Neutrophil (primary cell): ENCODE measurements at regions not wholly inside any gene's neighbourhood (a gene's known extent, or its start where the extent isn't known, plus 50 kb on each side); places are given as distances from the start of the nearest gene placed in this dataset.
"Not testable (repeated sequence)": the region's sequence is repeated elsewhere in the genome, so short reads cannot be mapped to it uniquely, and the experiment has no call there.

ENCODE experiments used
- H3K27ac ChIP-seq: fragments of 200-600 bp; sonication (generic); 2 replicates; pipeline ENCODE4 v1.5.1; 2016; ENCODE audit warnings: mild to moderate bottlenecking, moderate library complexity
- H3K27me3 ChIP-seq: fragments of 200-600 bp; sonication (generic); 2 replicates; pipeline ENCODE4 v1.6.0; 2016; ENCODE audit warnings: mild to moderate bottlenecking
- H3K36me3 ChIP-seq: fragments of 200-600 bp; sonication (generic); 2 replicates; pipeline ENCODE4 v1.5.1; 2017
- H3K4me1 ChIP-seq, 2 experiments: fragments of 200-600 bp in 1 of 2; sonication (generic) in 1 of 2; 1 replicate in 1 of 2; 2 replicates in 1 of 2; pipeline versions ENCODE4 v1.5.1 to v1.6.1; 2013 to 2016; ENCODE audit warnings: low read depth in 1 of 2, low read length in 1 of 2, mild to moderate bottlenecking in 1 of 2, moderate library complexity in 1 of 2; ENCODE audit not compliant: control insufficient read depth in 1 of 2, insufficient read depth in 1 of 2
- H3K4me3 ChIP-seq, 2 experiments: fragments of 200-600 bp in 1 of 2; sonication (generic) in 1 of 2; 1 replicate in 1 of 2; 2 replicates in 1 of 2; pipeline ENCODE4 v1.5.1; 2013 to 2016; ENCODE audit warnings: low read depth in 1 of 2, low read length in 1 of 2, mild to moderate bottlenecking in 1 of 2, moderate library complexity in 1 of 2
- H3K9me3 ChIP-seq: fragments of 200-600 bp; sonication (generic); 2 replicates; pipeline ENCODE4 v1.5.1; 2016
- CTCF ChIP-seq: fragments of 200-600 bp; sonication (generic); IDR thresholded peaks from 2 replicates; pipeline ENCODE4 v1.5.1; 2016; ENCODE audit warnings: antibody characterized with exemption

DNA sequence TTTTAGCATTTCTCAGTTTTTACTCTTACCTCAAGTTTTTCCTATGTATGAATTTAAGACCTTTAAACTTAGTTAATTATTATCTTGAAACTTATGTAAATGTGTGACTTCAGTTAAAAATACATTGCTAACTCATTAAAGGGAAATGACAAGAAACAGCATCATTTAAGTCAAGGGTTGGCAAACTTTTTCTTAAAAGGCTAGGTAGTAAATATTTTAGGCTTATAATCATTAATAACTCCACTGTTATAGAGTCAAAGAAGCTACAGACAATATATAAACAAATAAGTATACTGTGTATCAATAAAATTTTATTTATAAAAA lies 259.7 kb upstream of the RBMS1 start:
- no peak overlapping the region for H3K27ac ChIP-seq
- H3K4me1 ChIP-seq: no peaks in the 10 kb centered on the region
- no peaks in the 10 kb centered on the region for H3K36me3 ChIP-seq
- H3K27me3 ChIP-seq: no peaks in the 10 kb centered on the region
- TF ChIP-seq CTCF: no peak
- H3K4me3 ChIP-seq: no peak overlapping the region
- no peaks in the 10 kb centered on the region for H3K9me3 ChIP-seq

GRCh38 chr2:160753960-160754359 lies 260.4 kb upstream of the RBMS1 start:
- no peak for TF ChIP-seq CTCF
- H3K27me3 ChIP-seq: no peaks in the 10 kb centered on the region

GRCh38 chr2:160756481-160756880 lies 262.9 kb upstream of the RBMS1 start:
- no peak for TF ChIP-seq CTCF
- Histone ChIP-seq H3K27me3 (no peaks in the 10 kb centered on the region), H3K4me3 (no peak overlapping the region)

More at GRCh38 chr2:160753960-160754359, 260.4 kb upstream of the RBMS1 start:
- H3K4me3 ChIP-seq: no peak overlapping the region
- H3K27ac ChIP-seq: no peak overlapping the region
- H3K9me3 ChIP-seq: no peaks in the 10 kb centered on the region
- no peaks in the 10 kb centered on the region for H3K36me3 ChIP-seq
- no peaks in the 10 kb centered on the region for H3K4me1 ChIP-seq

DNA sequence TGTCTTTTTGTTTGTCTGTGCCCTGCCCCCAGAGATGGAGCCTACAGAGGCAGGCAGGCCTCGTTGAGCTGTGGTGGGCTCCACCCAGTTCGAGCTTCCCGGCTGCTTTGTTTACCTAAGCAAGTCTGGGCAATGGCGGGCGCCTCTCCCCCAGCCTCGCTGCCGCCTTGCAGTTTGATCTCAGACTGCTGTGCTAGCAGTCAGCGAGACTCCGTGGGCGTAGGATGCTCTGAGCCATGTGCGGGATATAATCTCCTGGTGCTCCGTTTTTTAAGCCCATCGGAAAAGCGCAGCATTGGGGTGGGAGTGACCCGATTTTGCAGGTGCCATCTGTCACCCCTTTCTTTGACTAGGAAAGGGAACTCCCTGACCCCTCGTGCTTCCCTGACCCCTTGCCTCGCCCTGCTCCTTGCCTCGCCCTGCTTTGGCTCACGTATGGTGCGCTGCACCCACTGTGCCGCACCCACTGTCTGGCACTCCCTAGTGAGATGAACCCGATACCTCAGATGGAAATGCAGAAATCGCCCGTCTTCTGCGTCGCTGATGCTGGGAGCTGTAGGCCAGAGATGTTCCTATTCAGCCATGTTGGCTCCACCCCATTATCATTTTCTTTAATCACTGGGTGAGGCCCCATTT lies 269.0 kb upstream of the RBMS1 start:
- not testable (repeated sequence) for H3K27me3 ChIP-seq, H3K27ac ChIP-seq, H3K4me3 ChIP-seq, H3K9me3 ChIP-seq, H3K36me3 ChIP-seq, H3K4me1 ChIP-seq

More at GRCh38 chr2:160756481-160756880, 262.9 kb upstream of the RBMS1 start:
- no peaks in the 10 kb centered on the region for H3K4me1 ChIP-seq
- no peaks in the 10 kb centered on the region for H3K9me3 ChIP-seq
- no peaks in the 10 kb centered on the region for H3K36me3 ChIP-seq
- no peak overlapping the region for H3K27ac ChIP-seq

DNA sequence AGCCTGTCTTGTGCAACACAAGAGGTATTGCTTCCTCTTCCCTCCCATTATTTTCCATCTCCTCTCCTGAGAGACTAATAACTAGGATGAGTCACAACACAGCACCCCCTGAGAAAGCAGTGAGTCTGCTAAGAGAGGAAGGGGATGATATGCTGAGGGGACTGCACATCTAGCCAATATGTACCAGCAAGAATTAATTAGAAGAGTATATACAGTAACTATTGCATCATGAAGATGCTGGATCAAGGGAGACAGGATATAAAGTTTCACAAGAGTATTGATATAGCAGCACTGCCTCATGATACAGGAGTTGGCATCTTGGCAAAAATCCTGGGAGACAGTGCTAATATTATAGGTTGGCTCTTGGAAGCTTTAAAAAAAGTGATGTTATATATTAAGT lies 289.9 kb upstream of the RBMS1 start:
- no peaks in the 10 kb centered on the region for H3K9me3 ChIP-seq
- no peaks in the 10 kb centered on the region for H3K4me1 ChIP-seq
- no peak for TF ChIP-seq CTCF
- no peak overlapping the region for H3K27ac ChIP-seq
- no peak overlapping the region for H3K4me3 ChIP-seq
- no peaks in the 10 kb centered on the region for H3K36me3 ChIP-seq
- H3K27me3 ChIP-seq: no peaks in the 10 kb centered on the region

DNA sequence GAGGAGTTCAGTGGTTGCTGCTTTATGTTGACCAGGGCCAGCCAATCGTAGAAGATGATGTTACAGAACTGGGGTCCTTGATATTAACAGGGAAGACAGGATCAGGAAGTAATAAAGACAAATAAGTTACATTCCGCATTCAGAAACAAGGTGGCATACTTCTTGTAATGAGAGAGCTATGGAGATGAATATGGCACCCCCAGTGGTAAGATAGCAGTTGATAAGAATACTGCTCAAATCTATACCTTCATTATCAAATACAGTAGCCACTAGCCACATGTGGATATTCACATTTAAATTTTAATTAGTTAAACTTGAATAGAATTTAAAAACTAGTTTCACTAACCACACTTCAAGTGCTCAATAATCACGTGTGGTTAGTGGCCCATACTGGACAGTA lies 290.4 kb upstream of the RBMS1 start:
- no peaks in the 10 kb centered on the region for H3K36me3 ChIP-seq
- H3K27me3 ChIP-seq: no peaks in the 10 kb centered on the region
- H3K27ac ChIP-seq: no peak overlapping the region
- H3K4me1 ChIP-seq: no peaks in the 10 kb centered on the region
- H3K4me3 ChIP-seq: no peak overlapping the region
- TF ChIP-seq CTCF: no peak
- H3K9me3 ChIP-seq: no peaks in the 10 kb centered on the region
